ENCODE measurements at regions not wholly inside any gene's neighbourhood (a gene's known extent, or its start where the extent isn't known, plus 50 kb on each side); places are given as distances from the start of the nearest gene placed in this dataset.

GRCh38 chr13:26967119-26968038, 204.2 kb downstream of the USP12 start:
- no peak for DNase-seq (ENCODE audit: low read depth in 2 of 2)

GRCh38 chr13:26966701-26967080, 204.9 kb downstream of the USP12 start:
- no peak for DNase-seq (ENCODE audit: low read depth in 2 of 2)

GRCh38 chr13:26965952-26966700, 205.5 kb downstream of the USP12 start:
- DNase-seq (ENCODE audit: low read depth in 2 of 2): no peak

- DNase-seq (ENCODE audit: low read depth in 2 of 2): no peak
These were observed 204.0 kb upstream of the GPR12 start for GRCh38 chr13:26964278-26965250.

GRCh38 chr13:26962671-26963070, 202.1 kb upstream of the GPR12 start:
- DNase-seq (ENCODE audit: low read depth in 2 of 2): no peak

- no peak for DNase-seq (ENCODE audit: low read depth in 2 of 2)
These were observed 201.5 kb upstream of the GPR12 start for GRCh38 chr13:26961890-26962615.

GRCh38 chr13:26957182-26957581, 196.6 kb upstream of the GPR12 start:
- DNase-seq (ENCODE audit: low read depth in 2 of 2): no peak

- DNase-seq (ENCODE audit: low read depth in 2 of 2): no peak
These were observed 196.0 kb upstream of the GPR12 start for GRCh38 chr13:26956522-26957142.

GRCh38 chr13:26954976-26955375, 194.4 kb upstream of the GPR12 start:
- DNase-seq (ENCODE audit: low read depth in 2 of 2): no peak

GRCh38 chr13:26953291-26953690, 192.7 kb upstream of the GPR12 start:
- DNase-seq (ENCODE audit: low read depth in 2 of 2): no peak

- no peak for DNase-seq (ENCODE audit: low read depth in 2 of 2)
These were observed 192.1 kb upstream of the GPR12 start for GRCh38 chr13:26952551-26953143.

GRCh38 chr13:26951581-26952177, 191.1 kb upstream of the GPR12 start:
- DNase-seq (ENCODE audit: low read depth in 2 of 2): no peak

- no peak for DNase-seq (ENCODE audit: low read depth in 2 of 2)
These were observed 190.4 kb upstream of the GPR12 start for GRCh38 chr13:26950968-26951367.

GRCh38 chr13:26950546-26950945, 190.0 kb upstream of the GPR12 start:
- no peak for DNase-seq (ENCODE audit: low read depth in 2 of 2)

- no peak for DNase-seq (ENCODE audit: low read depth in 2 of 2)
These were observed 189.3 kb upstream of the GPR12 start for GRCh38 chr13:26949701-26950502.

GRCh38 chr13:26948353-26948752, 187.8 kb upstream of the GPR12 start:
- DNase-seq (ENCODE audit: low read depth in 2 of 2): no peak

GRCh38 chr13:26946684-26947343, 186.2 kb upstream of the GPR12 start:
- DNase-seq (ENCODE audit: low read depth in 2 of 2): no peak

GRCh38 chr13:26943748-26944147, 183.2 kb upstream of the GPR12 start:
- no peak for DNase-seq (ENCODE audit: low read depth in 2 of 2)
